ENCODE measurements at regions not wholly inside any gene's neighbourhood (a gene's known extent, or its start where the extent isn't known, plus 50 kb on each side); places are given as distances from the start of the nearest gene placed in this dataset.

- Mint-ChIP-seq H3K27me3 (no peaks in the 10 kb centered on the region), H3K4me3 (no peak overlapping the region), H3K27ac (no peak overlapping the region), H3K36me3 (peaks cover 17% of the 10 kb centered on the region), H3K9me3 (peaks cover 13 to 29% (median 16%) of the 10 kb centered on the region in 3 donors), H3K4me1 (peaks cover 0 to 1% (median 0%) of the 10 kb centered on the region in 3 donors)
These were observed 215.4 kb downstream of the ZC3H11B start for GRCh38 chr1:219397511-219397910.

- Mint-ChIP-seq H3K4me1 (no peaks in the 10 kb centered on the region), H3K9me3 (peaks cover 4 to 18% (median 14%) of the 10 kb centered on the region in 3 donors), H3K27ac (no peak overlapping the region), H3K27me3 (no peaks in the 10 kb centered on the region), H3K4me3 (no peak overlapping the region), H3K36me3 (peaks cover 19% of the 10 kb centered on the region)
These were observed 217.6 kb downstream of the LYPLAL1 start for GRCh38 chr1:219391297-219391696.

- H3K4me1 Mint-ChIP-seq: no peaks in the 10 kb centered on the region
- H3K4me3 Mint-ChIP-seq: no peak overlapping the region
- H3K9me3 Mint-ChIP-seq: peaks cover 0 to 7% (median 0%) of the 10 kb centered on the region in 3 donors
- H3K36me3 Mint-ChIP-seq: peaks cover 11% of the 10 kb centered on the region
- H3K27me3 Mint-ChIP-seq: no peaks in the 10 kb centered on the region
- no peak overlapping the region for H3K27ac Mint-ChIP-seq
These were observed 213.5 kb downstream of the LYPLAL1 start for GRCh38 chr1:219387211-219387610.

- no peaks in the 10 kb centered on the region for H3K27me3 Mint-ChIP-seq
- no peaks in the 10 kb centered on the region for H3K9me3 Mint-ChIP-seq
- no peak overlapping the region for H3K27ac Mint-ChIP-seq
- no peaks in the 10 kb centered on the region for H3K4me1 Mint-ChIP-seq
- H3K36me3 Mint-ChIP-seq: peaks cover 4% of the 10 kb centered on the region
- no peak overlapping the region for H3K4me3 Mint-ChIP-seq
These were observed 212.2 kb downstream of the LYPLAL1 start for GRCh38 chr1:219385787-219386427.

- Mint-ChIP-seq H3K9me3 (peaks cover 0 to 2% (median 2%) of the 10 kb centered on the region in 3 donors), H3K4me3 (no peak overlapping the region), H3K36me3 (peaks cover 2% of the 10 kb centered on the region), H3K4me1 (no peaks in the 10 kb centered on the region), H3K27me3 (no peaks in the 10 kb centered on the region), H3K27ac (no peak overlapping the region)
These were observed 209.6 kb downstream of the LYPLAL1 start for GRCh38 chr1:219383281-219383680.

GRCh38 chr1:219381396-219381795 is 207.7 kb downstream of the LYPLAL1 start:
- H3K9me3 Mint-ChIP-seq: peaks cover 0 to 3% (median 2%) of the 10 kb centered on the region in 3 donors
- H3K27me3 Mint-ChIP-seq: no peaks in the 10 kb centered on the region
- no peak overlapping the region for H3K27ac Mint-ChIP-seq
- H3K4me3 Mint-ChIP-seq: no peak overlapping the region
- H3K4me1 Mint-ChIP-seq: no peaks in the 10 kb centered on the region
- H3K36me3 Mint-ChIP-seq: peaks cover 4% of the 10 kb centered on the region

GRCh38 chr1:219380463-219380862 is 206.8 kb downstream of the LYPLAL1 start:
- no peak overlapping the region for H3K4me3 Mint-ChIP-seq

GRCh38 chr1:219379691-219380090 is 206.0 kb downstream of the LYPLAL1 start:
- no peak overlapping the region for H3K27ac Mint-ChIP-seq
- H3K9me3 Mint-ChIP-seq: peaks cover 0 to 3% (median 2%) of the 10 kb centered on the region in 3 donors
- H3K4me3 Mint-ChIP-seq: no peak overlapping the region
- H3K27me3 Mint-ChIP-seq: no peaks in the 10 kb centered on the region
- H3K36me3 Mint-ChIP-seq: peaks cover 4% of the 10 kb centered on the region
- H3K4me1 Mint-ChIP-seq: no peaks in the 10 kb centered on the region

More at GRCh38 chr1:219380463-219380862, 206.8 kb downstream of the LYPLAL1 start:
- no peak overlapping the region for H3K27ac Mint-ChIP-seq
- H3K27me3 Mint-ChIP-seq: no peaks in the 10 kb centered on the region
- H3K9me3 Mint-ChIP-seq: peaks cover 0 to 3% (median 2%) of the 10 kb centered on the region in 3 donors
- peaks cover 4% of the 10 kb centered on the region for H3K36me3 Mint-ChIP-seq
- no peaks in the 10 kb centered on the region for H3K4me1 Mint-ChIP-seq

GRCh38 chr1:219374636-219375035 is 201.0 kb downstream of the LYPLAL1 start:
- no peak overlapping the region for H3K27ac Mint-ChIP-seq
- peaks cover 3% of the 10 kb centered on the region for H3K36me3 Mint-ChIP-seq
- peaks cover 0 to 2% (median 0%) of the 10 kb centered on the region in 3 donors for H3K9me3 Mint-ChIP-seq
- no peak overlapping the region for H3K4me3 Mint-ChIP-seq
- H3K4me1 Mint-ChIP-seq: no peaks in the 10 kb centered on the region
- no peaks in the 10 kb centered on the region for H3K27me3 Mint-ChIP-seq

GRCh38 chr1:219374046-219374566 is 200.4 kb downstream of the LYPLAL1 start:
- no peak overlapping the region for H3K4me3 Mint-ChIP-seq
- H3K9me3 Mint-ChIP-seq: peaks cover 0 to 2% (median 0%) of the 10 kb centered on the region in 3 donors
- H3K27me3 Mint-ChIP-seq: no peaks in the 10 kb centered on the region
- H3K27ac Mint-ChIP-seq: no peak overlapping the region
- H3K4me1 Mint-ChIP-seq: no peaks in the 10 kb centered on the region
- peaks cover 3% of the 10 kb centered on the region for H3K36me3 Mint-ChIP-seq

GRCh38 chr1:219373616-219373935 is 199.9 kb downstream of the LYPLAL1 start:
- no peaks in the 10 kb centered on the region for H3K27me3 Mint-ChIP-seq
- no peak overlapping the region for H3K4me3 Mint-ChIP-seq

GRCh38 chr1:219372916-219373615 is 199.4 kb downstream of the LYPLAL1 start:
- no peak overlapping the region for H3K27ac Mint-ChIP-seq
- H3K27me3 Mint-ChIP-seq: no peaks in the 10 kb centered on the region
- H3K9me3 Mint-ChIP-seq: peaks cover 0 to 2% (median 0%) of the 10 kb centered on the region in 3 donors
- no peaks in the 10 kb centered on the region for H3K4me1 Mint-ChIP-seq
- H3K4me3 Mint-ChIP-seq: no peak overlapping the region
- peaks cover 3% of the 10 kb centered on the region for H3K36me3 Mint-ChIP-seq

More at GRCh38 chr1:219373616-219373935, 199.9 kb downstream of the LYPLAL1 start:
- Mint-ChIP-seq H3K9me3 (peaks cover 0 to 2% (median 0%) of the 10 kb centered on the region in 3 donors), H3K36me3 (peaks cover 3% of the 10 kb centered on the region), H3K27ac (no peak overlapping the region), H3K4me1 (no peaks in the 10 kb centered on the region)

- Mint-ChIP-seq H3K9me3 (no peaks in the 10 kb centered on the region), H3K4me1 (no peaks in the 10 kb centered on the region), H3K27ac (no peak overlapping the region), H3K36me3 (peaks cover 2% of the 10 kb centered on the region), H3K4me3 (no peak overlapping the region), H3K27me3 (no peaks in the 10 kb centered on the region)
These were observed 197.8 kb downstream of the LYPLAL1 start for GRCh38 chr1:219371471-219371870.

- Mint-ChIP-seq H3K9me3 (peaks cover 0 to 2% (median 0%) of the 10 kb centered on the region in 3 donors), H3K27ac (no peak overlapping the region), H3K36me3 (no peaks in the 10 kb centered on the region), H3K4me3 (no peak overlapping the region), H3K4me1 (no peaks in the 10 kb centered on the region), H3K27me3 (no peaks in the 10 kb centered on the region)
These were observed 193.8 kb downstream of the LYPLAL1 start for GRCh38 chr1:219367496-219367895.

GRCh38 chr1:219365451-219365850 is 191.8 kb downstream of the LYPLAL1 start:
- Mint-ChIP-seq H3K36me3 (no peaks in the 10 kb centered on the region), H3K27me3 (no peaks in the 10 kb centered on the region), H3K9me3 (peaks cover 0 to 2% (median 0%) of the 10 kb centered on the region in 3 donors), H3K4me1 (no peaks in the 10 kb centered on the region), H3K4me3 (no peak overlapping the region), H3K27ac (no peak overlapping the region)
